Left ventricle myocardium inferior (tissue), 1 donor: ENCODE measurements at regions not wholly inside any gene's neighbourhood (a gene's known extent, or its start where the extent isn't known, plus 50 kb on each side); places are given as distances from the start of the nearest gene placed in this dataset.

Experiments
- DNase-seq: peaks from one replicate; pipeline ENCODE4 v3.0.0-alpha.2; 2020
- H3K27ac ChIP-seq: fragments of 200-600 bp; replicated peaks from 2 replicates; pipeline ENCODE4 v1.8.0; 2021
- H3K27me3 ChIP-seq: fragments of 200-600 bp; 2 replicates; pipeline ENCODE4 v1.8.0; 2021; ENCODE audit warnings: low read depth
- H3K36me3 ChIP-seq: fragments of 200-600 bp; 2 replicates; pipeline ENCODE4 v1.8.0; 2021
- H3K4me1 ChIP-seq: fragments of 200-600 bp; 2 replicates; pipeline ENCODE4 v1.8.0; 2021
- H3K4me3 ChIP-seq: fragments of 200-600 bp; 2 replicates; pipeline ENCODE4 v1.8.0; 2021; ENCODE audit warnings: mild to moderate bottlenecking, moderate library complexity
- H3K9me3 ChIP-seq: fragments of 200-600 bp; replicated peaks from 2 replicates; pipeline ENCODE4 v1.8.0; 2021
- CTCF ChIP-seq: fragments of 200-600 bp; IDR thresholded peaks from 2 replicates; pipeline ENCODE4 v1.8.0; 2021; ENCODE audit warnings: antibody characterized with exemption, mild to moderate bottlenecking, borderline replicate concordance
- intact Hi-C: fragments of 100-400 bp; cut with micrococcal nuclease; formaldehyde crosslinking; loops from one replicate; pipeline ENCODE4 v1.11.0; 2022
- donor health status: DM: no; HTN: yes; CAD: no; lungs with severe emphysema.

GRCh38 chr13:44664308-44664707 is 88.2 kb upstream of the TSC22D1 start:
- no peak for TF ChIP-seq CTCF
- intact Hi-C loops, result no loop called here
- H3K27ac ChIP-seq, result no peak overlapping the region

GRCh38 chr13:44662515-44662914 is 86.4 kb upstream of the TSC22D1 start:
- H3K4me3 ChIP-seq, result no peak overlapping the region
- H3K9me3 ChIP-seq, result no peaks in the 10 kb centered on the region
- TF ChIP-seq CTCF, result no peak
- H3K4me1 ChIP-seq, result peaks cover 3% of the 10 kb centered on the region
- no peaks in the 10 kb centered on the region for H3K36me3 ChIP-seq
- H3K27me3 ChIP-seq, result no peaks in the 10 kb centered on the region
- no peak for DNase-seq
- intact Hi-C loops, result no loop called here
- H3K27ac ChIP-seq, result no peak overlapping the region

More at GRCh38 chr13:44664308-44664707, 88.2 kb upstream of the TSC22D1 start:
- Histone ChIP-seq H3K27me3 (no peaks in the 10 kb centered on the region), H3K36me3 (no peaks in the 10 kb centered on the region), H3K4me3 (no peak overlapping the region), H3K4me1 (peaks cover 17% of the 10 kb centered on the region), H3K9me3 (no peaks in the 10 kb centered on the region)
- DNase-seq, result no peak

- no peaks in the 10 kb centered on the region for H3K4me1 ChIP-seq
- no peaks in the 10 kb centered on the region for H3K36me3 ChIP-seq
- H3K27me3 ChIP-seq, result no peaks in the 10 kb centered on the region
- no peak overlapping the region for H3K4me3 ChIP-seq
- intact Hi-C loops, result no loop called here
- H3K27ac ChIP-seq, result no peak overlapping the region
- no peak for TF ChIP-seq CTCF
- DNase-seq, result no peak
- no peaks in the 10 kb centered on the region for H3K9me3 ChIP-seq
These were observed 85.8 kb upstream of the TSC22D1 start for GRCh38 chr13:44661936-44662335.

- no peak for DNase-seq
These were observed 83.9 kb upstream of the TSC22D1 start for GRCh38 chr13:44660050-44660449.

GRCh38 chr13:44652962-44653660 is 77.0 kb upstream of the TSC22D1 start:
- TF ChIP-seq CTCF, result no peak
- Histone ChIP-seq H3K27ac (no peak overlapping the region), H3K4me1 (peaks cover 4% of the 10 kb centered on the region), H3K9me3 (no peaks in the 10 kb centered on the region), H3K27me3 (no peaks in the 10 kb centered on the region), H3K36me3 (no peaks in the 10 kb centered on the region), H3K4me3 (no peak overlapping the region)
- no peak for DNase-seq
- intact Hi-C loops, result no loop called here

More at GRCh38 chr13:44660050-44660449, 83.9 kb upstream of the TSC22D1 start:
- Histone ChIP-seq H3K27me3 (no peaks in the 10 kb centered on the region), H3K9me3 (no peaks in the 10 kb centered on the region), H3K36me3 (no peaks in the 10 kb centered on the region), H3K4me3 (no peak overlapping the region), H3K4me1 (no peaks in the 10 kb centered on the region), H3K27ac (no peak overlapping the region)
- intact Hi-C loops, result no loop called here
- no peak for TF ChIP-seq CTCF
